SJSA1 (cell line): ENCODE measurements at regions not wholly inside any gene's neighbourhood (a gene's known extent, or its start where the extent isn't known, plus 50 kb on each side); places are given as distances from the start of the nearest gene placed in this dataset.

Experiments
- DNase-seq, 2 experiments: peaks; one replicate each; pipeline ENCODE4 v3.0.0-alpha.2; 2015 to 2020; ENCODE audit warnings: low spot score in 2 of 2, low read depth in 1 of 2
- H3K27ac ChIP-seq: fragments of 250-450 bp; sonication (Bioruptor Pico); 2 replicates; pipeline ENCODE4 v1.5.1; 2020; ENCODE audit warnings: mild to moderate bottlenecking, moderate library complexity
- H3K27me3 ChIP-seq: fragments of 250-450 bp; sonication (Bioruptor Pico); replicated peaks from 2 replicates; pipeline ENCODE4 v1.5.1; 2020; ENCODE audit warnings: mild to moderate bottlenecking, moderate library complexity
- H3K36me3 ChIP-seq: fragments of 250-450 bp; sonication (Bioruptor Pico); 2 replicates; pipeline ENCODE4 v1.5.1; 2020; ENCODE audit warnings: mild to moderate bottlenecking
- H3K4me1 ChIP-seq: fragments of 250-450 bp; sonication (Bioruptor Pico); replicated peaks from 2 replicates; pipeline ENCODE4 v1.6.1; 2021; ENCODE audit warnings: mild to moderate bottlenecking
- H3K4me3 ChIP-seq: fragments of 250-450 bp; sonication (Bioruptor Pico); 2 replicates; pipeline ENCODE4 v1.5.1; 2020; ENCODE audit warnings: mild to moderate bottlenecking
- H3K9me3 ChIP-seq: fragments of 250-450 bp; sonication (Bioruptor Pico); replicated peaks from 2 replicates; pipeline ENCODE4 v1.5.1; 2020; ENCODE audit warnings: mild to moderate bottlenecking

DNA sequence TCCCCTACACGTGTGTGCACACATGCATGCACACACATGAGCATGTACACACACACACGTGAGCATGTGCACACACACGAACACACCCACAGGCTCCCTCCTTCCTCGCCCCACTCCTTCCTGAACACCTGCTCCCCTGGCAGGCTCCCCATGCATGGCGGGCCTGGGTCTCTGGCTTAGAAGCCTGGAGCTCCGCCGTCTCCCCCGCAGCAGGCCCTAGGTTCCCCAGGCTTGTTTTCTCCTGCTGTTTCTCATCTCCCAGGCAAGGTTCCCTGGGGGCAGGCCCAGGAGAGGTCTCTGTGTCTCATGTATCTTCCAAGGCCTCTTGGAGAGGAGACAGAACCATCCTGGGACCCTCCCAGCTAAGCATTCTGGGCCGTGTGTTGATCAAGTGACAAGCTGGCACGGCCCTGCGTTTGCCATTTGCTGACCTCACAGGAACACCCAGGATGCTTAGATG lies 202.3 kb upstream of the CIBAR2 start:
- Histone ChIP-seq H3K27ac (no peak overlapping the region), H3K4me3 (no peak overlapping the region), H3K36me3 (0 out of 2 replicates have a peak, but pooled peaks cover 5% of the 10 kb centered on the region), H3K9me3 (no peaks in the 10 kb centered on the region), H3K27me3 (no peaks in the 10 kb centered on the region; the same call in 1 of the 2 replicates), H3K4me1 (peaks cover 41% of the 10 kb centered on the region)
- DNase-seq = no peak

DNA sequence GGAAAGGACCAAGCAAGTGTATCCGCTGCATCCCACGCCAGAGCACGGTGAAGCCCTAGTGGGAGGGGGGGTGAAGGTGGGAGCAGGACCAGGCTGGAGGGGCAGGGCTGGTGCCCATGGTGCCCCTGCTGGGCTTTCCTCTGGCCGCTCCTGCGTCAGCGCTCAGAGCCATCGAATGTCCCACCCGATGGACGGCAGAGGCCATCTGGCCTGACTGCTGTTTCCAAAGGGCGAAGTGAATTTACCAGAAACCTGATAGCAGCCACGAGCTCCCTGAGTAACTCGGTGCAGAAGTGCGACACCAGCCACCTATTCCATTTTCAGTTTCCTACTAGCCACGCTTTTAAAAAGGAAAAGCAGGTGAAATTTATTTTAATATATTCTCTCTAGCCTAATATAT lies 203.6 kb upstream of the CIBAR2 start:
- Histone ChIP-seq H3K27ac (no peak overlapping the region), H3K4me1 (peaks cover 52% of the 10 kb centered on the region)

DNA sequence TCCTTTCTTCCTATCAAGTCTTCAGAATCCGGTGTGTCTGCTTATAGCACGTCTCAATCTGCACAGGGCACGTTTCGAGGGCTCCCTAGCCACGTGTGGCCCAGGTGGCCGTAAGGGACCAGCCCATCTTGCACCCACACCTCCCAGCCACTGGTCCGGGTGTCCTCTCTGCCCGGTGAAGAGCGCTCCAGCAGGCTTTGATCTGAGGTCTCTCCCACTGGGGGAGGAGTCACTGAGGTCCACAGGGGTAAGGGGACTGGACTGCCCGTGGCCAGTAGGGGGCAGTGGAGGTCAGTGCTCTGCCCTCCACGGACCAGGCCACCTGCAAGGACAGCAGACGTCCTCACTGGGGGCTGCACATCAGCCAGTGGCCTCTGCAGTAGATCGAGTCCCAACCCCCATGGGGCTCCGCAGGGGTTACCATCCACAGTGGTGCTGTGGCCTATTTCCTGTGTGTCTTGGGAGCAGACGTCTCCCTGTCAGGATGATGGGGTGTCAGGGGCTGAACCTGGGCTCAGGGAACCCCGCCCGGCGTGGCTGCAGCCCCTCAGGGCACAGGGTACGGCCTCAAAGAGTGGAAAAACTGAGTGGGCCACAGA lies 204.1 kb upstream of the CIBAR2 start:
- 0 out of 2 replicates have a peak, but pooled peaks cover 5% of the 10 kb centered on the region for H3K36me3 ChIP-seq
- no peak overlapping the region for H3K4me3 ChIP-seq
- no peaks in the 10 kb centered on the region; the same call in 1 of the 2 replicates for H3K27me3 ChIP-seq
- peaks cover 57% of the 10 kb centered on the region for H3K4me1 ChIP-seq
- DNase-seq = peak; percentile 66 to 78
- H3K9me3 ChIP-seq = no peaks in the 10 kb centered on the region
- no peak overlapping the region for H3K27ac ChIP-seq

More for the DNA sequence above, 203.6 kb upstream of the CIBAR2 start:
- Histone ChIP-seq H3K9me3 (no peaks in the 10 kb centered on the region), H3K36me3 (0 out of 2 replicates have a peak, but pooled peaks cover 5% of the 10 kb centered on the region), H3K27me3 (no peaks in the 10 kb centered on the region; the same call in 1 of the 2 replicates), H3K4me3 (no peak overlapping the region)
- DNase-seq = no peak

DNA sequence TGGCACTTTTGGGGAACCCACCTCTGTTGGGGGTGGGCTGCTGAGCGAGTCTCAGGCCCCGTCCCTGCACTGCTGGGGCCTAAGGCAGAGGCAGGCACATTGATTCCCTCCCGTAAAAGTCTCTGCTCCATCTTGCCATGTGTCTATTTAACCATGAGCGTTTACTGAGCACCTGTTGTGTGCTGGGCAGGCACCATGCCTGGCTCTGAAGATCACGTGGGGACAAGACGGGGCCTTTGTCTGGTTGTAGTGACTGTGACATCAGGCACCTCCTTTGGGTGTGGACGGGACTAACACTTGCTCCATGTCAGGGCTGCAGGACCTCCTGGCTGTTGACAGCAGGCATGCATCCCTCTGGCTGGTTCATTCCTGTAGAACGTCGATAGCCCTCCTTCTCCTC lies 204.7 kb upstream of the CIBAR2 start:
- H3K36me3 ChIP-seq = 0 out of 2 replicates have a peak, but pooled peaks cover 5% of the 10 kb centered on the region
- H3K4me3 ChIP-seq = no peak overlapping the region
- H3K27me3 ChIP-seq = no peaks in the 10 kb centered on the region; the same call in 1 of the 2 replicates
- no peaks in the 10 kb centered on the region for H3K9me3 ChIP-seq
- DNase-seq = no peak
- H3K4me1 ChIP-seq = peaks cover 62% of the 10 kb centered on the region
- H3K27ac ChIP-seq = no peak overlapping the region

DNA sequence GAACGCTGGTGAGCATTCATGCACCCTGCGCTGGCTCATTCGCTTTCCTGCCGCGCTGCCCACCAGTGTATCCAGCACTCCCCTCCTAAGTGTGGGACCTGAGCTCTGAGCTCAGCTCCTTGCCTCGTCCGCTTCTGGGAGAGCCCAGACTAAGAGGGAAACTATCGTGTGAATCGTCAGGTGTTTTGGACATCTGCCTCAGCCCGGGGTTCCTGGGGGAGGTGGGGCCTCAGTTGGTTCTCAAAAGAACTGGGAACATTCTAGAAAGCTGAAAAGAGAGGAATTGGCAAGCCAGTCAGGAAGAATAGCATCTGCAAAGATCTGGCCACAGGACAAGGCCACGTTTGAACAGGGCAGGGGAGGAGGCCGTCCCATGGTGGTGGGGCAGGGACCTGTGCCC lies 205.4 kb upstream of the CIBAR2 start:
- no peak overlapping the region for H3K27ac ChIP-seq
- no peak for DNase-seq
- no peak overlapping the region for H3K4me3 ChIP-seq
- no peaks in the 10 kb centered on the region for H3K9me3 ChIP-seq
- H3K4me1 ChIP-seq = peaks cover 62% of the 10 kb centered on the region
- H3K36me3 ChIP-seq = 0 out of 2 replicates have a peak, but pooled peaks cover 5% of the 10 kb centered on the region
- no peaks in the 10 kb centered on the region; the same call in 1 of the 2 replicates for H3K27me3 ChIP-seq

DNA sequence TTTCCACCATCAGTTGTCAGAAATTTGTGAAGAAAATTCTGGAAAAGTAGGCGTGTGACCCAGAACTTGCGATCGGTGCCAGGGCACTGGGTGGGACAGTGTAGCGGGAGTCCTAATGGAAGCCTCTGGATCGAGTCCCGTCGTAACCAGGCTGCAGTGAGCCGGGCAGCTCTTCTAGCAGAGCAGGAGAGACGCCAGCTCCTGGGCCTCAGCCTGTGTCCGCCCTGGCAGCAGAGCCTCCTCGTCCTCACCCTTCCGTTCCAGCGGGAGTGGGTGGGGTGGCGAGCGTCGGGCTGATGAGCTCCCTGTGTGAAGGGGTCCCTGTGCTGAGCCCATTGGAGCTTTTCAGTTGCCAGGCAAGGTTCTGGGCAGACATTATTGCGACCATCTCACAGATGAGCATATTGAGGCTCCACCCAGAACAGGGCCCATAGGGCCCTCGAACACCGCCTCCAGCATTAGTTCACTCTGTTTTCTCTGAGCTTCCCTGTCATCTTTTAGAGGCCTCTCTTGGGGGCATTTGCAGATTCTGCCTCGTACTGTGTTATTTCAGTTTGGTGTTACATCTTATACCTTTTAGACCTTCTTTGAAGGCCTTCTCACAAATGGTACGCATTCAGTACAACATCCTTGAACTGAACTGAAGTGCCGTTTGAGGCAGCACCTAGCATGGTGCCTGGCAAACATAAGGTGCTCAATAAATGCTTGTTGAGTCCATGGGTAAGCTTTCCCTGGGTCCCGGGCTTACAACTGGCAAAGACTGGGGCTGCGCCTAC lies 207.1 kb upstream of the CIBAR2 start:
- Histone ChIP-seq H3K4me1 (peaks cover 61% of the 10 kb centered on the region), H3K27ac (no peak overlapping the region), H3K4me3 (no peak overlapping the region), H3K9me3 (no peaks in the 10 kb centered on the region), H3K27me3 (no peaks in the 10 kb centered on the region; the same call in 1 of the 2 replicates), H3K36me3 (no peaks in the 10 kb centered on the region)
- DNase-seq = no peak

DNA sequence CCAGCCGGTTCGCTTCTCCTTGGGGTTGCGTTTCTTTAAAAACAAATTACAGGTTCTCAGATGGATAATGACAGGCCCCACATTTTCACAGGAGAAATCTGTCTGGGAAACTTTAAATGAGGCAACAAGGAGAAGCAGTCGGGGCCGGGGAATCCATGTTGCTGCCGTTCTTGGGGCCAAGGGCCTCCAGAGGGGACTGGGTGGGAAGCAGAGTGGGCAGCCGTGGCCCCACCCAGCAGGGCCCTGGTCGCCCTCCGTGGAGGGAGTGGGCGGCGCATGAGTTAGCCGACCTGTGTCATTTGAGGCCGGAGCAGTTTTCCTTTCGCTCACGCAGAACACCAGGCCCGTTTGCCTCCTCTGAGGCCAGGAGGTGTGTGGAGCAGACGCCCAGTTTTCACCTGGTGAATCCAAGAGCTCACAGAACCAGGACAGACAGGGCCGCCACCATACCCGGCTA lies 207.7 kb upstream of the CIBAR2 start:
- no peaks in the 10 kb centered on the region for H3K36me3 ChIP-seq
- H3K27me3 ChIP-seq = no peaks in the 10 kb centered on the region; the same call in 1 of the 2 replicates
- no peak overlapping the region for H3K4me3 ChIP-seq
- H3K9me3 ChIP-seq = no peaks in the 10 kb centered on the region
- DNase-seq = no peak
- H3K27ac ChIP-seq = no peak overlapping the region
- peaks cover 63% of the 10 kb centered on the region for H3K4me1 ChIP-seq

DNA sequence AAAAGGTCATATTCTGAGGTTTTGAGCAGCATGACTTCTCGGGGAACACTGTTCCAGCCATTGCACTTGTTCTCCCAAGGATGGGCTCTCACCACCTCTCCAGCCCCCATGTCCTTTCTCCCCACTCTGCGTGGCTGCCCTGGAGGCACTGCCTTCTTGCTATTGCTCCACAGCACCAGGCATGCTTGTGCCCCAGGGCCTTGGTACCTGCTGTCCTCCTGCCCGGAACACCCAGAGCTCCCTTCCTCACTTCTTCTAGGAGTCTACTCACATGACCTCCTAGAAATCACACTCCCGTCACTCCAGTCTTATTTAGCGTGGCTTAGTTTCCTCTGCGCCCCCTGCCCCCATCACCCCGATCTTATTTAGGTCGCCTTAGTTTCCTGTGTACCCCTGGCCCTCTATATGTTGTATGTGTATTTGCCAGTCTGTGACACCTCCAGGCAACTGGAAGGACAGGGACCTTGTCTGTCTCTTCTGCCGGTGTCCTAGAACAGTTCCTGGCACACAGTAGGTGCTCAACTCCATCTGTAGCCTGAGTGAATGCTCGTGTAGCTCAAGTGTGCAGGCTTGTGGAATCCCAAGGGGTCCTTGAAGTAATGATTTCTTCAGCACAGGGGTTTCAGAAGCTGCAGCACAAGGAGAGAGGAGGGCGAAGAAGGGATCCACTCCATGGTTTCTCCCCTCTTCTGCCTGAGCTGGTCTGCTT lies 208.6 kb upstream of the CIBAR2 start:
- no peak overlapping the region for H3K4me3 ChIP-seq

DNA sequence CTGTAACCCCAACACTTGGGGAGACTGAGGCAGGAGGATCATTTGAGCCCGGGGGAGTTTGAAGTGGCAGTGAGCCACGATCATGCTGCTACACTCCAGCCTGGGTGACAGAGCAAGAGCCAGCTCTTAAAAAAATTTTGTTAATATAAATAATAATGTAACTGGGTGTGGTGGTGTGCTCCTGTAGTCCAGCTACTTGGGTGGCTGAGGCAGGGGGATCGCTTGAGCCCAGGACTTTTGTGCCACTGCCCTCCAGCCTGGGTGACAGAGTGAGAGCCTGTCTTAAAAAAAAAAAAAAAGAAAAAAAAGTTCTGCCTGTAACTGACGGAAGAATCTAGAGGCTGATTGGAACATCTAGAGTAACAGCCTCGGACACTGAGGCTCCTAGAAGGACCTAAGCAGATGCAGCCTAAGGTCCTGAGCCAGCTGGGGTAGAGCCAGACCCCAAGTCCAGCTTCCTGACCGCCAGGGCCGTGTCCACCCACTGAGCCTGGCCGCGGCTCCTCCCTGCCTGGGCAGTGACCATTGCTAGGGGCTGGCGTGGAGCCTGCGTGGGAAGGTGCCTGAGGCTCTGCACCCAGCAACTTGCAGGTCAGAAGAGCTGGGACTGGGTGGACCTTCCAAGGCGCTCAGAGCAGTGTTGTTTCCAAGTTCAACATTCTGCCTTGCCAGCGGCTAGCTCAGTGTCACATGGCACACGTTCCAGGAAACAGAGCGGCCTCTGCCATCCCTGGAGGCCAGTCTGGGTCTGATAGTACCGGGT lies 209.4 kb upstream of the CIBAR2 start:
- H3K27ac ChIP-seq = peak overlapping the region; percentile 99
- H3K4me3 ChIP-seq = no peak overlapping the region
- no peaks in the 10 kb centered on the region for H3K9me3 ChIP-seq
- no peaks in the 10 kb centered on the region for H3K27me3 ChIP-seq
- DNase-seq = peak; percentile 94 to 95
- no peaks in the 10 kb centered on the region; the same call in 1 of the 2 replicates for H3K36me3 ChIP-seq
- H3K4me1 ChIP-seq = peaks cover 60% of the 10 kb centered on the region

More for the DNA sequence above, 208.6 kb upstream of the CIBAR2 start:
- Histone ChIP-seq H3K27ac (peak overlapping the region; percentile 99), H3K36me3 (no peaks in the 10 kb centered on the region), H3K27me3 (no peaks in the 10 kb centered on the region), H3K4me1 (peaks cover 58% of the 10 kb centered on the region), H3K9me3 (no peaks in the 10 kb centered on the region)
- no peak for DNase-seq

DNA sequence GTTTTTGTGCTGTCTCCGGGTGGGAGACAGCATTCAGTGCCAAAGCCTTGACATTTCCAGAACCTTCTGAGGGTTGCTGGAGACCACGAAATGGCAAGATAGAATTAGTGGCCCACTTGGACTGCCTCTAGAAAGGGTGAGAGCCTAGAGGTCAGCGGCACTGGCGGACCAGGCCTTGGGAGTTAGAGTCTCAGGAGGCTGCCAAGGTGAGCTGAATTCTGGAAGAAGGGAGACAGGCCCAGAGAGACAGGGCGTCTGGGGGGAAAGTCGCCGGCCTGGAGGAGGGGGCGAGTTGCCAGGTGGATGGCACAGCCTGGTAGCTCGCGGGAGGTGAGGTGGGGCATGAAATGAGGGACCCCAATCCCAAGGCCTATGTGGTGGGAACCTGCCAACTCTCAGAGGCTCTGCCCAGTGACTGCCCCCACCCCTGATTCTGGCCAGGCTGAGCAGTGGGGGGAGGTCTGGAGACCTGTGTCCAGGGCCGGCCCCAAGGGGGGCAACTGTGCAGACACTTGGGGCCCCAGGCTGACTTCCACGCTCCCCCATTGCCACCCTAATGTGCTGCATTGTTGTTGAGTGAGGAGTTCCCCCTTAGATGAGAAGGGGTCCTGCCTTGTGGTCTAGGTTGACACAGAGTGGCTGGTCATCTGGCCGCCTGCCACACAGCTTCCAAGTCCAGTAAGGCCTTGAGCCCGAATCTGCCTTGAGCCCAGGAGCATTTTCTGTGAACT lies 211.1 kb upstream of the CIBAR2 start:
- no peak for DNase-seq
- peak overlapping the region; percentile 31 for H3K4me3 ChIP-seq
- no peaks in the 10 kb centered on the region; the same call in 1 of the 2 replicates for H3K36me3 ChIP-seq
- no peaks in the 10 kb centered on the region for H3K9me3 ChIP-seq
- H3K27me3 ChIP-seq = no peaks in the 10 kb centered on the region
- H3K4me1 ChIP-seq = peaks cover 76% of the 10 kb centered on the region
- peak overlapping the region; percentile 99 for H3K27ac ChIP-seq

DNA sequence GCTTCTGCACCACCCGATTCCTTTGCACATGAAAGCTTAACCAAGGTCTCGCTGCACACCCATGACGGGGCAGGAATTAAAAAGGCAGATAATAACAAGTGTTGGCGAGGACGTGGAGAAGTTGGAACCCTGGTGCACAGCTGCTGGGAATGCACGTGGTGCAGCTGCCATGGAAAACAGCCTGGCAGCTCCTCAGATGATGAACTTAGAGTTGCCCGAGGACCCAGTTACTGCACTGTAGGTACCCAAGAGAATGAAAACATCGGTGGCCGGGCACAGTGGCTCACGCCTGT lies 211.6 kb upstream of the CIBAR2 start:
- peaks cover 81% of the 10 kb centered on the region for H3K4me1 ChIP-seq
- peak overlapping the region; percentile 31 for H3K4me3 ChIP-seq
- no peak for DNase-seq
- no peaks in the 10 kb centered on the region; the same call in 1 of the 2 replicates for H3K36me3 ChIP-seq
- peak overlapping the region; percentile 99 for H3K27ac ChIP-seq
- H3K9me3 ChIP-seq = no peaks in the 10 kb centered on the region
- no peaks in the 10 kb centered on the region for H3K27me3 ChIP-seq

DNA sequence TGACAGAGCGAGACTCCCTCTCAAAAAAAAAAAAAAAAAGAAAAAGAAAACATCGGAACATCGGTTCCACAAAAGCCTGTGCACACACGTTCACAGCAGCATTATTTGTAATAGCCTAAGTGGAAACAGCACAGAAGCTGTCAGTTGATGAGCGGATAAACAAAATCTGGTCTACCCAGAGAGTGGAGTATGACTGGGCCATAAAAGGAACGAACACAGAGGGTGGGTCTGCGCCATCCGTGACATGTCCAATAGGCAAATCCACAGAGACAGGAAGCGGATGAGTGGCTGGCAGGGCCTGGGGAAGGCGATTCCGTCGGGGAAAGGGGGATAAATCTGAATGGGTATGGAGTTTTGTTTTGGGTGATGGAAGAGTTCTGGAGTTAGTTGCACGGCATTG lies 212.2 kb upstream of the CIBAR2 start:
- Histone ChIP-seq H3K9me3 (no peaks in the 10 kb centered on the region), H3K4me1 (peaks cover 87% of the 10 kb centered on the region), H3K4me3 (no peak overlapping the region), H3K27ac (no peak overlapping the region), H3K36me3 (no peaks in the 10 kb centered on the region; the same call in 1 of the 2 replicates), H3K27me3 (no peaks in the 10 kb centered on the region)
- no peak for DNase-seq
